ENCODE measurements at regions not wholly inside any gene's neighbourhood (a gene's known extent, or its start where the extent isn't known, plus 50 kb on each side); places are given as distances from the start of the nearest gene placed in this dataset.

- DNase-seq (ENCODE audit: low read depth) = no peak
- H3K4me3 ChIP-seq (ENCODE audit: low read depth, low read length) = no peak overlapping the region
These were observed 480.5 kb upstream of the PROK2 start for GRCh38 chr3:72265256-72266015.

- H3K4me3 ChIP-seq (ENCODE audit: low read depth, low read length) = no peak overlapping the region
- no peak for DNase-seq (ENCODE audit: low read depth)
These were observed 478.5 kb upstream of the PROK2 start for GRCh38 chr3:72263223-72263990.

- no peak overlapping the region for H3K4me3 ChIP-seq (ENCODE audit: low read depth, low read length)
- no peak for DNase-seq (ENCODE audit: low read depth)
These were observed 477.8 kb upstream of the PROK2 start for GRCh38 chr3:72262736-72263135.

- H3K4me3 ChIP-seq (ENCODE audit: low read depth, low read length) = no peak overlapping the region
- no peak for DNase-seq (ENCODE audit: low read depth)
These were observed 476.9 kb upstream of the PROK2 start for GRCh38 chr3:72261566-72262564.

- no peak for DNase-seq (ENCODE audit: low read depth)
- H3K4me3 ChIP-seq (ENCODE audit: low read depth, low read length) = no peak overlapping the region
These were observed 475.6 kb upstream of the PROK2 start for GRCh38 chr3:72260588-72260910.

- H3K4me3 ChIP-seq (ENCODE audit: low read depth, low read length) = no peak overlapping the region
- no peak for DNase-seq (ENCODE audit: low read depth)
These were observed 475.0 kb upstream of the PROK2 start for GRCh38 chr3:72259755-72260587.

GRCh38 chr3:72258361-72259141, 473.6 kb upstream of the PROK2 start:
- no peak overlapping the region for H3K4me3 ChIP-seq (ENCODE audit: low read depth, low read length)
- no peak for DNase-seq (ENCODE audit: low read depth)

- no peak overlapping the region for H3K4me3 ChIP-seq (ENCODE audit: low read depth, low read length)
- no peak for DNase-seq (ENCODE audit: low read depth)
These were observed 472.8 kb upstream of the PROK2 start for GRCh38 chr3:72257738-72258137.

GRCh38 chr3:72257203-72257602, 472.3 kb upstream of the PROK2 start:
- DNase-seq (ENCODE audit: low read depth) = no peak
- no peak overlapping the region for H3K4me3 ChIP-seq (ENCODE audit: low read depth, low read length)

GRCh38 chr3:72256716-72257115, 471.8 kb upstream of the PROK2 start:
- DNase-seq (ENCODE audit: low read depth) = no peak
- no peak overlapping the region for H3K4me3 ChIP-seq (ENCODE audit: low read depth, low read length)

- no peak for DNase-seq (ENCODE audit: low read depth)
- no peak overlapping the region for H3K4me3 ChIP-seq (ENCODE audit: low read depth, low read length)
These were observed 471.0 kb upstream of the PROK2 start for GRCh38 chr3:72255791-72256559.

GRCh38 chr3:72255191-72255590, 470.2 kb upstream of the PROK2 start:
- no peak overlapping the region for H3K4me3 ChIP-seq (ENCODE audit: low read depth, low read length)
- no peak for DNase-seq (ENCODE audit: low read depth)

GRCh38 chr3:72254483-72254882, 469.5 kb upstream of the PROK2 start:
- no peak overlapping the region for H3K4me3 ChIP-seq (ENCODE audit: low read depth, low read length)
- DNase-seq (ENCODE audit: low read depth) = no peak

GRCh38 chr3:72250725-72251124, 465.8 kb upstream of the PROK2 start:
- no peak for DNase-seq (ENCODE audit: low read depth)
- H3K4me3 ChIP-seq (ENCODE audit: low read depth, low read length) = no peak overlapping the region

- no peak overlapping the region for H3K4me3 ChIP-seq (ENCODE audit: low read depth, low read length)
- no peak for DNase-seq (ENCODE audit: low read depth)
These were observed 463.9 kb upstream of the PROK2 start for GRCh38 chr3:72248869-72249268.

- no peak for DNase-seq (ENCODE audit: low read depth)
- H3K4me3 ChIP-seq (ENCODE audit: low read depth, low read length) = no peak overlapping the region
These were observed 463.4 kb upstream of the PROK2 start for GRCh38 chr3:72248389-72248761.

GRCh38 chr3:72247645-72248388, 462.9 kb upstream of the PROK2 start:
- H3K4me3 ChIP-seq (ENCODE audit: low read depth, low read length) = no peak overlapping the region
- DNase-seq (ENCODE audit: low read depth) = no peak
